Duodenal mucosa (tissue), 2 donors: ENCODE measurements at regions not wholly inside any gene's neighbourhood (a gene's known extent, or its start where the extent isn't known, plus 50 kb on each side); places are given as distances from the start of the nearest gene placed in this dataset.

Source experiments
- H3K27ac ChIP-seq: one replicate; pipeline ENCODE4 v1.7.0; 2013; ENCODE audit warnings: low read depth, low read length
- H3K27me3 ChIP-seq, 2 donors: one replicate each; pipeline ENCODE4 v1.7.0; 2013; ENCODE audit warnings: low read length in 2 of 2, control low read depth in 1 of 2; ENCODE audit not compliant: insufficient read depth in 2 of 2, control insufficient read depth in 1 of 2
- H3K36me3 ChIP-seq, 2 donors: one replicate each; pipeline ENCODE4 v1.7.0; 2013; ENCODE audit warnings: low read length in 2 of 2, control low read depth in 1 of 2; ENCODE audit not compliant: insufficient read depth in 2 of 2, control insufficient read depth in 1 of 2
- H3K4me1 ChIP-seq, 2 donors: one replicate each; pipeline ENCODE4 v1.7.0; 2013; ENCODE audit warnings: low read length in 2 of 2, control low read depth in 1 of 2; ENCODE audit not compliant: insufficient read depth in 2 of 2, control insufficient read depth in 1 of 2
- H3K4me3 ChIP-seq, 2 donors: one replicate each; pipeline ENCODE4 v1.7.0; 2013; ENCODE audit warnings: low read length in 2 of 2, low read depth in 1 of 2
- H3K9ac ChIP-seq, 2 donors: one replicate each; pipeline ENCODE4 v1.7.0; 2013; ENCODE audit warnings: low read length in 2 of 2, low read depth in 1 of 2
- H3K9me3 ChIP-seq, 2 donors: one replicate each; pipeline ENCODE4 v1.7.0; 2013; ENCODE audit warnings: low read length in 2 of 2, control low read depth in 1 of 2; ENCODE audit not compliant: control insufficient read depth in 1 of 2

DNA sequence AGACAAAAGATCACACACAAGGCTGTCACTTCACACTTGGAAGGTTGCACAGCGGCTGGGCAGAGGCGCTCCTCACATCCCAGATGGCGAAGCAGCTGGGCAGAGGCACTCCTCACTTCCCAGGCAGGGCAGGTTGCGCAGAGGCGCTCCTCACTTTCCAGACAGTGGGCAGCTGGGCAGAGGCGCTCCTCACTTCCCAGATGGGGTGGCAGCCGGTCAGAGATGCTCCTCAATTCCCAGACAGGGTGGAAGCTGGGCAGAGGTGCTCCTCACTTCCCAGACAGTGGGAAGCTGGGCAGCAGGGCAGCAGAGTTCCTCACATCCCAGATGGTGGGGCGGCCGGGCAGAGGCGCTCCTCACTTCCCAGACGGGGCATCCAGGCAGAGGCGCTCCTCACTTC, 199.2 kb downstream of the RTL9 start:
- H3K36me3 ChIP-seq = no peaks in the 10 kb centered on the region
- no peak overlapping the region for H3K27ac ChIP-seq
- no peak overlapping the region for H3K9ac ChIP-seq
- H3K27me3 ChIP-seq = no peaks in the 10 kb centered on the region
- no peaks in the 10 kb centered on the region for H3K4me1 ChIP-seq
- H3K9me3 ChIP-seq = no peaks in the 10 kb centered on the region
- no peak overlapping the region for H3K4me3 ChIP-seq

DNA sequence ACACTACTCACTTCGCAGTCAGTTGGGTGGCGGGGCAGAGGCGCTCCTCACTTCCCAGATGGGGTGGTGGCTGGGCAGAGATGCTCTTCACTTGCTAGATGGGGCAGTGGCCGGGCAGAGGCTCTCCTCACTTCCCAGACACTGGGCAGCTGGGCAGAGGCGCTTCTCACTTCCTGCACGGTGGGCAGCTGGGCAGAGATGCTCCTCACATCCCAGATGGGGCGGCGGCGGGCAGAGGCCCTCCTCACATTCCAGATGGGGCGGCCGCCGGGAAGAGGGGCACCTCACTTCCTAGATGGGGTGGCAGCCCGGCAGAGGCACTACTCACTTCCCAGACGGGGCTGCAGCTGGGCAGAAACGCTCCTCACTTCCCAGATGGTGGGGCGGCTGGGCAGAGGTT, 199.8 kb downstream of the RTL9 start:
- Histone ChIP-seq H3K27me3 (no peaks in the 10 kb centered on the region), H3K9ac (no peak overlapping the region), H3K27ac (no peak overlapping the region), H3K9me3 (no peaks in the 10 kb centered on the region), H3K4me1 (no peaks in the 10 kb centered on the region), H3K4me3 (no peak overlapping the region), H3K36me3 (no peaks in the 10 kb centered on the region)

DNA sequence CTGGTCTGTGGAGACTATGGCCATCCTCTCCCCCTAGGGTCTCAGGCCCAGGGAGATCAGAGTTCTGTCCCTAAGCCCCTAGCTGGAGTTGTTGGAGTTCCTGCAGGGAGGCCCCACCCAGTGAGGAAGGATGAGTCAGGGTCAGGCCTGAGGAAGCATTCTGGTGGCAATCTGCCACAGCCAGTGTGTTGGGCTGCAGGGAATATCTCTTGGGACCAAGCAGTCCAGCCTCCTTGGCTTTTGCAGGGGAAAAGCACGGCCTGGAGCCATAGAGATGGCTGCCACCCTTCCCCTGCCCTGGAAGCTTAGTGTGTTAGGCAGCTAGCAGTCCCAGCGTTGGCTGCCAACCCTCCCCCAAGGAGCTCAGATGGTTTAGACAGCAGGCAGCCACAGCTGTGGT, 202.4 kb downstream of the RTL9 start:
- Histone ChIP-seq H3K4me1 (no peaks in the 10 kb centered on the region), H3K27ac (no peak overlapping the region), H3K27me3 (no peaks in the 10 kb centered on the region), H3K9ac (no peak overlapping the region), H3K4me3 (no peak overlapping the region), H3K36me3 (no peaks in the 10 kb centered on the region), H3K9me3 (no peaks in the 10 kb centered on the region)

DNA sequence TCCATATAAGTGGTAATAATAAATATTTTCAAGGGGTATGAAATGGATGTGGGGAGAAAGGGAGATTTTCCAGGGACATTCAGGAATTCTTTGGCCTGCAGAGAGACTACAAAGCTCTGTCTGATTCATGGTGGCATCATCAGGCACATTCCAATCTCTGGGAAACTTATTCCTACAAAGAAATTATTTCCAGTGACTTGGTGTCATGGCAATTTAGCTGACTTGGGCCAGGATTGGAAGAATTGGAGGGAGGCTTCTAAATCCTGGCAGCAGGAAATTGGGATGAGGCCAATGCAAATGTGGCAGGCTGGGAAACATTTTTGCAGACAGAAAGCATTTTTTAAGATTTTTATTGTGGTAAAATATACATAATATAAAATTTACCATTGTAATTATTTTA, 204.6 kb downstream of the RTL9 start:
- Histone ChIP-seq H3K9me3 (no peaks in the 10 kb centered on the region), H3K27ac (no peak overlapping the region), H3K27me3 (no peaks in the 10 kb centered on the region), H3K4me1 (no peaks in the 10 kb centered on the region), H3K4me3 (no peak overlapping the region), H3K36me3 (no peaks in the 10 kb centered on the region), H3K9ac (no peak overlapping the region)

DNA sequence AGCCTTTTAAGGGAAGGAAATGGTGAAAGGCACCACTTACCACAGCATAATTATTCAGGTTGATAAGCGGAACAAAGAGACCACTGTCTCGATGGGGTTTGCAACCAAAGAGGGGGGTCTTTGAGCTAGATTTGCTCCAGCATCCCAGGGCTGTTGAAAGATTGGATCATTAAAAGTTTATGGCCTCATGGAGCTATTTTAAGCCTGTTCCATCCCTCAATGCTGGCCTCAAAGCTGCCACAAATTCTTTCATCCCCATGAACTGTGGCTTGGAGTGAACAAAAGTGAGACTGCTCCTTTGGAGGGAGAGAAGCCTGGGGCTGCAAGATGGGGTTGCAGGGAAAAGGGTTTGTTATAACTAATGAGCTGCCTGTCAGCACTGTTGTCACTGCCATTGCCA, 209.8 kb downstream of the RTL9 start:
- Histone ChIP-seq H3K4me1 (no peaks in the 10 kb centered on the region), H3K27ac (no peak overlapping the region), H3K36me3 (no peaks in the 10 kb centered on the region), H3K27me3 (no peaks in the 10 kb centered on the region), H3K9me3 (no peaks in the 10 kb centered on the region), H3K4me3 (no peak overlapping the region), H3K9ac (no peak overlapping the region)

DNA sequence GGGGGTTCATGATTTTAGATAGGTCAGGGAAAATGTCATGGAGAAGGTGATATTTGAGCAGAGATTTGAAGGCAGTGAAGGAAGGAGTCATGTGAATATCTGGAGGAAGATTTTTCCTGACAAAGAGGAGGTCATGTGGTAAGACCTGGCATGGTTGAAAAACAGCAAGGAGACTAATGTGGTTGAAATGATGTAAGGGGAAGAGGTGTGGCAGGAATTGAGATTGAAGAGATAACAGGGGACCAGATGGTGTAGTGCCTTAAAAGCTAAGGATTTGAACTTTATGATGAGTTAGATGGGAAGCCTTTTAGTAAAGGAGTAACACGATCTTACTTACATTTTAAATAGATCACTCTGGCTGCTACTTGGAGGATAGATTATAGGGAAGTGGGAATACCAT, 210.9 kb downstream of the RTL9 start:
- Histone ChIP-seq H3K27ac (no peak overlapping the region), H3K9me3 (no peaks in the 10 kb centered on the region), H3K4me1 (no peaks in the 10 kb centered on the region), H3K36me3 (no peaks in the 10 kb centered on the region), H3K9ac (no peak overlapping the region), H3K4me3 (no peak overlapping the region), H3K27me3 (no peaks in the 10 kb centered on the region)

DNA sequence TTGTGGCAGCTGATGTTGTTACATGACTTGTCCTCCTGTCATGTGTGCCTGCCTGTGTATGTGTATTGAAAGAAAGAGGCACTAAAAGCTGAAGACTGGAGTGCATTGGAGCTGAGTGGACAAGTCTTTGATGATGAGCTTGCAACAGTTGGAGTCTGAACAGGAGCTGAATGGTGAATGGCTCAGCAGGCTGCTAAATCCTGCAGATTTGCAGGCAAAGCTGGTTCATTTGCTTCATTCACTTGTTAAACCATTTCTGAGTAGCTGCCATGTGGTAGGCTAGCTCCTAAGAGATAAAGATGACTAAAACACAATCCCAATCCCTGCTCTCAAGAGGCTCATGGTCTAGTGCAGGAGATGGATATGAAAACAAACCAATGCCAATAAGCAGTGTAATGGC, 217.3 kb downstream of the CHRDL1 start:
- no peaks in the 10 kb centered on the region for H3K9me3 ChIP-seq
- H3K4me1 ChIP-seq = no peaks in the 10 kb centered on the region
- H3K9ac ChIP-seq = no peak overlapping the region

DNA sequence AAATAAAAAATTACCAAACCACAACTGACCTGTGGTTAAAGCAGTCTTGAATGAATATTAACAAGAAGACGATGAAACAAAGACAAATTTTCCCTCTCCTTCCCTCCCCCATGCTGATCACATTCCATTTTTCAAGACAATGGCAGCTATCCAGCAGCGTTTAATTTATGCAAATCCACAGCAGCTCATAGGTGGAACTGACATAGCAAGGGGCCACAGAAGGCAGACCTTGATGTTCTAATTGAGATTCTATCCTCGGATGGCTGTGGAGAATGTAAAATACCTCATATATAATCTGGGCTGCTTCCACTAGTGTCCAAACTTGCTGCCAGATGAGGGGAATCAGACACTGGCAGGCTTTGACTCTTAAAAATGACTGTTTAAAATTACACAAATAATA, 211.5 kb downstream of the CHRDL1 start:
- no peak overlapping the region for H3K27ac ChIP-seq
- H3K36me3 ChIP-seq = no peaks in the 10 kb centered on the region
- H3K27me3 ChIP-seq = no peaks in the 10 kb centered on the region
- H3K9me3 ChIP-seq = no peaks in the 10 kb centered on the region
- no peak overlapping the region for H3K4me3 ChIP-seq
- H3K9ac ChIP-seq = no peak overlapping the region
- no peaks in the 10 kb centered on the region for H3K4me1 ChIP-seq

More for the DNA sequence above, 217.3 kb downstream of the CHRDL1 start:
- Histone ChIP-seq H3K27ac (no peak overlapping the region), H3K36me3 (no peaks in the 10 kb centered on the region), H3K4me3 (no peak overlapping the region), H3K27me3 (no peaks in the 10 kb centered on the region)

DNA sequence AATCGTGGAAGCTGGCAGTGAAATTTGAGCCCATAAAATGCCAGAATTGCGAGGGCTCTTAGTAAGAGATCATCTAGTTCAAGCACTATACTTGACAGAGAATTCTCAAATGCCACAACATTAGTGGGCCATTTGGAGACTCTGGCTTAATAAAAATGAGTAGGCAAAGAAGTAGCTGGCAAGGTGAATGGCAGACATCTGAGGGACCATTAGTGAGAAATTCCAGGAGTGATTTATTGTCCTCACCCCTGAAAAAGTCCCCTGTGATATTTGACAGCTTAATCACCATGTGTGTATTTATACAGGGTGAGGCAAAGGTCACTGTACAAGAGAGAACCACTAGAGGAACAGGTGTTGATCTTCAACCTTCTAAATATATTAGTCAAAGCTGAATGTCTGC, 207.5 kb downstream of the CHRDL1 start:
- Histone ChIP-seq H3K36me3 (no peaks in the 10 kb centered on the region), H3K27ac (no peak overlapping the region), H3K9ac (no peak overlapping the region), H3K4me1 (no peaks in the 10 kb centered on the region), H3K9me3 (no peaks in the 10 kb centered on the region), H3K27me3 (no peaks in the 10 kb centered on the region), H3K4me3 (no peak overlapping the region)

DNA sequence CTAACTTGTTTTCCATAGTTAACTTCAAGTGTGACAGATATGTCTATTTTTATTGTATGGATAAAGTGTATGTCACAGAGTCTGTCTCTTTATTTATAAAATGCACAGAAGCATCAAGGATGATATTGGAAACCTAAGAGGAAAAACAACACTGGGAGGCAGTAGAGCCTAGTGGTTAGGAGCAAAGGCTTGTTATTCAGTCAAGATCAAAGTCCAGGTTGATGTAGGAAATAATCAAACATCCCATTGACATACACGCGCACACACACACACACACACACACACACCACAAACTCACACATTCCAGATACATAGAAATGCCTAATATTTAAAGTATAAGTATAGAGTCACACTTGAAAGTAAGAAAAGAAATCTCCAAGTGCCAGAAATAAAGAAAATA, 206.8 kb downstream of the CHRDL1 start:
- H3K27ac ChIP-seq = no peak overlapping the region
- no peak overlapping the region for H3K9ac ChIP-seq

DNA sequence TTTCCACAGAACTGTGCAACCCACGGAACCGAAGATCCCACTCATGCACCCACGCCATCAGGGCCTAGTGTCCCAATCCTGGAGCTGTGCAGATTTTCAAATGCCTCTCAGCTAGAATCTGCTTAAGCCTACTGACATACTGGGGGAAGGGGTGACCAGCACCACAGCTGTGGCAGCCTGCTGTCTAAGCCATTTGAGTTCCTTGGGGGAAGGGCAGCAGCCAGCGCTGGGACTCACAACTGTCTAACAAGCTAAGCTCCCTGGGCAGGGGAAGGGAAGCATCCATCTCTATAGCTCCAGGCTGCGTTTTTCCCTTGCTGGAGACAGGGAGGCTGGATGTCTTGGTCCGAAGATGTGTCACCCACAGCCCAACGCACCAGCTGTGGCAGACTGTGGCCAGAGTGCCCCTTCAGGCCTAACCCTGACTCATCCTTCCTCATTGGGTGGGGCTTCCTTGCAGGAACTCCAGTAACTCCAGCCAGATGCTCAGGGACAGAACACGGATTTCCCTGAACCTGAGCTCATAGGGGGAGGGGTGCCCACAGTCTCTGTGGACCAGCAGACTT, 194.8 kb downstream of the CHRDL1 start:
- Histone ChIP-seq H3K36me3 (no peaks in the 10 kb centered on the region), H3K9ac (no peak overlapping the region), H3K27me3 (no peaks in the 10 kb centered on the region), H3K4me1 (no peaks in the 10 kb centered on the region), H3K27ac (no peak overlapping the region), H3K9me3 (no peaks in the 10 kb centered on the region), H3K4me3 (no peak overlapping the region)

More for the DNA sequence above, 206.8 kb downstream of the CHRDL1 start:
- H3K36me3 ChIP-seq = no peaks in the 10 kb centered on the region
- no peaks in the 10 kb centered on the region for H3K9me3 ChIP-seq
- H3K4me1 ChIP-seq = no peaks in the 10 kb centered on the region
- H3K4me3 ChIP-seq = no peak overlapping the region
- H3K27me3 ChIP-seq = no peaks in the 10 kb centered on the region
